ENCODE measurements at regions not wholly inside any gene's neighbourhood (a gene's known extent, or its start where the extent isn't known, plus 50 kb on each side); places are given as distances from the start of the nearest gene placed in this dataset.

DNA sequence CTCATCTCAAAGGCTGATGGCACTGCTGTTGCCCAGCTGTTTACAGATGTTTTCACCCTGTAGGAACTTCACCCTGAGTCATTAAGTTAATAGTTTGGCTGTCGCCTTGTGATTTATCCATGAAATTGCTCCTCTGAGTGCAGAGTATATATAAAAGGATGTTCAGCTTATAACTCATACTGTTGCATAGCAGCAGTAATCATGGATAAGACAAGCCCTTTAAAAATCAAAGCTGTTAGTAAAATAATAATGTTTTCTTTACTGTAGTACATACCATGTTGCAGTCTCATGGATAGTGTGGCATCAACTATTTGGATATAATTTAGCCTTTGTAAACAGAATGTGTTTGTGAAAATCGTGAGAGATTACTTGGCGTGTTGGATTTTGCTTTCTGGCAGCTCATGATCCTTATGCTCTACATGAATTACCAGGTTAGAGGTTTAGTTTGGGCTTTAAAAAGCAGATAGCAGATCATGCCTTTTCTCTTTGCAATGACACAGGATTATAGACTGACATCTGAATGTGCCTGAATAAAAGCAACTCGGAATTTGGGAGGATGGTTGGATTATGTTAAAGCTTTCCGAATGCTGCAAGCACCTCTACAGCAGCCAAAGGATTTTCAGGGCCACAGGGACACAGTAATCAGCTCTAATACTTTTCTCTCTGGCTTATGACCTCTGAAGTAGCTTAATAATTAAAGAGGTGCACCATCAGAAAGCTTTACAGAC is 279.7 kb upstream of the ATP2B1 start:
- no peak overlapping the region for H3K4me3 ChIP-seq (ENCODE audit: low read length)
- H3K9me2 ChIP-seq (replicated peaks; ENCODE audit: control insufficient read depth, low read length), result no peaks in the 10 kb centered on the region
- H3K79me2 ChIP-seq (ENCODE audit: control insufficient read depth, low read length), result no peaks in the 10 kb centered on the region
- no peak overlapping the region for H3K4me2 ChIP-seq (ENCODE audit: low read length)
- peaks cover 23% of the 10 kb centered on the region for H3K4me1 ChIP-seq (ENCODE audit: control insufficient read depth, low read length)
- H3K36me3 ChIP-seq (ENCODE audit: control insufficient read depth, low read length), result no peaks in the 10 kb centered on the region
- H3K27me3 ChIP-seq (ENCODE audit: control insufficient read depth, low read length), result no peaks in the 10 kb centered on the region
- H3K27ac ChIP-seq (ENCODE audit: low read depth, low read length), result no peak overlapping the region
- no peaks in the 10 kb centered on the region for H4K20me1 ChIP-seq (ENCODE audit: control insufficient read depth, insufficient read depth, low read depth, low read length)
- no peaks in the 10 kb centered on the region for H3K9me3 ChIP-seq (ENCODE audit: control insufficient read depth, insufficient read depth, low read length)
- TF ChIP-seq, protein P1, sequence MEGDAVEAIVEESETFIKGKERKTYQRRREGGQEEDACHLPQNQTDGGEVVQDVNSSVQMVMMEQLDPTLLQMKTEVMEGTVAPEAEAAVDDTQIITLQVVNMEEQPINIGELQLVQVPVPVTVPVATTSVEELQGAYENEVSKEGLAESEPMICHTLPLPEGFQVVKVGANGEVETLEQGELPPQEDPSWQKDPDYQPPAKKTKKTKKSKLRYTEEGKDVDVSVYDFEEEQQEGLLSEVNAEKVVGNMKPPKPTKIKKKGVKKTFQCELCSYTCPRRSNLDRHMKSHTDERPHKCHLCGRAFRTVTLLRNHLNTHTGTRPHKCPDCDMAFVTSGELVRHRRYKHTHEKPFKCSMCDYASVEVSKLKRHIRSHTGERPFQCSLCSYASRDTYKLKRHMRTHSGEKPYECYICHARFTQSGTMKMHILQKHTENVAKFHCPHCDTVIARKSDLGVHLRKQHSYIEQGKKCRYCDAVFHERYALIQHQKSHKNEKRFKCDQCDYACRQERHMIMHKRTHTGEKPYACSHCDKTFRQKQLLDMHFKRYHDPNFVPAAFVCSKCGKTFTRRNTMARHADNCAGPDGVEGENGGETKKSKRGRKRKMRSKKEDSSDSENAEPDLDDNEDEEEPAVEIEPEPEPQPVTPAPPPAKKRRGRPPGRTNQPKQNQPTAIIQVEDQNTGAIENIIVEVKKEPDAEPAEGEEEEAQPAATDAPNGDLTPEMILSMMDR (IDR thresholded peaks at IDR 0.05; ENCODE audit: low read depth, low read length, poor library complexity, severe bottlenecking), result no peak
- no peak for TF ChIP-seq EZH2phosphoT487 (IDR thresholded peaks at IDR 0.05; ENCODE audit: borderline replicate concordance, low read length)
- H3F3A ChIP-seq (ENCODE audit: control insufficient read depth, insufficient read depth), result no peaks in the 10 kb centered on the region

DNA sequence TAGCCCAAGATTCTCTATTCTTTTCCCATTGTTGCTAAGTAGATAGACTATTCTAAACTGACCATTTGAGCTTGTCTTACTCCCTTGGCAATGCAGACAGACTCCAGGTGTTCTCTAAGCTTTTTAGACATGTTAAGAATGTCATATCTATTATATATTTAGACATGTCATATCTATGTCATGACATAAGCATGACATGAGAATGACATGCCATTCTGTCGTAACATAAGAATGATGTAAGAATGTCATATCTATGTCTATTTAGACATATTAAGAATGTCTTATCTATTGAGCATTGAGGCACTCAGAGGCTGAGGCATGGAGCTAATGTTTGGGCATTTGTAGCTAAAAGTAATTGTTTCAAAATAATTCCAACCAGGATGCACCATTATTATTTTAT is 277.3 kb upstream of the ATP2B1 start:
- no peak for TF ChIP-seq EZH2phosphoT487 (IDR thresholded peaks at IDR 0.05; ENCODE audit: borderline replicate concordance, low read length)
- TF ChIP-seq, protein P1 (IDR thresholded peaks at IDR 0.05; ENCODE audit: low read depth, low read length, poor library complexity, severe bottlenecking), result no peak
- no peaks in the 10 kb centered on the region for H3K79me2 ChIP-seq (ENCODE audit: control insufficient read depth, low read length)
- H3K9me3 ChIP-seq (ENCODE audit: control insufficient read depth, insufficient read depth, low read length), result no peaks in the 10 kb centered on the region

DNA sequence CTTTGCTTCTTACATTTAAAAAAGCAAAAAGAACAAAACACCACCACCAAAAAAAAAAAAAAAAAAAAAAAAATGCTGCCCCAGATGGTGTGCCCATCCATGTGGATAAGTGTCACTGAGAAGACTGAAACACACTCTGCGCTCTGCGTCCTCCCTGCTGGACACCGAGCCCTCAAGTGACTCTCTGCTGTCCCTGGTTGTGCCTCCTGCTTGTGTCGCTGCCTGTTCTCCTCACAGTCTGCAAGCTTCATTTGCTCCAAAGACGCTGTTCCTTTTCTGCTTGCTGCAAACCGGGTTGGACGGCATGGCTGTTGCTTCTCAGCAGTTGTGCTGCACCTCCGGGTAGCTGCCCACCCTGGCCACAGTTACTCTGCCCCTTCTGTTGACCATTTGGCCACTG is 276.2 kb upstream of the ATP2B1 start:
- TF ChIP-seq EZH2phosphoT487 (IDR thresholded peaks at IDR 0.05; ENCODE audit: borderline replicate concordance, low read length), result no peak
- TF ChIP-seq, protein P1 (IDR thresholded peaks at IDR 0.05; ENCODE audit: low read depth, low read length, poor library complexity, severe bottlenecking), result no peak
- Histone ChIP-seq H3K9me2 (replicated peaks; ENCODE audit: control insufficient read depth, low read length) (no peaks in the 10 kb centered on the region), H3F3A (ENCODE audit: control insufficient read depth, insufficient read depth) (no peaks in the 10 kb centered on the region), H3K4me2 (ENCODE audit: low read length) (no peak overlapping the region), H3K4me3 (ENCODE audit: low read length) (no peak overlapping the region), H3K4me1 (ENCODE audit: control insufficient read depth, low read length) (peaks cover under 1% of the 10 kb centered on the region; the same call in 1 of the 2 replicates), H3K79me2 (ENCODE audit: control insufficient read depth, low read length) (no peaks in the 10 kb centered on the region), H4K20me1 (ENCODE audit: control insufficient read depth, insufficient read depth, low read depth, low read length) (no peaks in the 10 kb centered on the region), H3K36me3 (ENCODE audit: control insufficient read depth, low read length) (no peaks in the 10 kb centered on the region), H3K27me3 (ENCODE audit: control insufficient read depth, low read length) (no peaks in the 10 kb centered on the region), H3K27ac (ENCODE audit: low read depth, low read length) (no peak overlapping the region), H3K9me3 (ENCODE audit: control insufficient read depth, insufficient read depth, low read length) (no peaks in the 10 kb centered on the region)

More for the DNA sequence above, 277.3 kb upstream of the ATP2B1 start:
- Histone ChIP-seq H3F3A (ENCODE audit: control insufficient read depth, insufficient read depth) (no peaks in the 10 kb centered on the region), H3K9me2 (replicated peaks; ENCODE audit: control insufficient read depth, low read length) (no peaks in the 10 kb centered on the region), H3K4me1 (ENCODE audit: control insufficient read depth, low read length) (no peaks in the 10 kb centered on the region), H4K20me1 (ENCODE audit: control insufficient read depth, insufficient read depth, low read depth, low read length) (no peaks in the 10 kb centered on the region), H3K27me3 (ENCODE audit: control insufficient read depth, low read length) (no peaks in the 10 kb centered on the region), H3K27ac (ENCODE audit: low read depth, low read length) (no peak overlapping the region), H3K4me2 (ENCODE audit: low read length) (no peak overlapping the region), H3K36me3 (ENCODE audit: control insufficient read depth, low read length) (no peaks in the 10 kb centered on the region), H3K4me3 (ENCODE audit: low read length) (no peak overlapping the region)
